ENCODE measurements at regions not wholly inside any gene's neighbourhood (a gene's known extent, or its start where the extent isn't known, plus 50 kb on each side); places are given as distances from the start of the nearest gene placed in this dataset.
A peak's percentile ranks its signal among the peaks of the same experiment; 100 is the strongest.

- peak; percentile 66 to 70 for DNase-seq (ENCODE audit: low read depth in 2 of 2)
Observed at GRCh38 chr10:15462253-15462897, 91.3 kb upstream of the FAM171A1 start.

GRCh38 chr10:15461353-15462108 is 90.4 kb upstream of the FAM171A1 start:
- peak; percentile 38 to 40 for DNase-seq (ENCODE audit: low read depth in 2 of 2)

DNA sequence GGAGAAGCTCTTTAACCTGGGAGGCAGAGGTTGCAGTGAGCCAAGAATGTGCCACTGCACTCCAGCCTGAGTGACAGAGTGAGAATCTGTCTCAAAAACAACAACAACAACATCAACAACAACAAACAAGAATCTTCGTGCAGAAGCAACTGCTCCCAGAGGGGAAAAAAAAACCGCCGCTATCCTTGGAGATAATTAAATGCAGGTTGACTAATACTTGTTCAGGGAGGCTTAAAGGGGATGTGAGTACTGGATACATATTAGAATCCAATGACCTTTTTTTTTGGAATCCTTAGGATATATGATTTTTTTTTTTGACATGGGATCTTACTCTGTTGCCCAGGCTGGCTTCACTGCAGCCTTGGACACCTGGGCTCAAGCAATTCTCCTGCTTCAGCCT is 89.6 kb upstream of the FAM171A1 start:
- no peak for DNase-seq (ENCODE audit: low read depth in 2 of 2)

GRCh38 chr10:15459218-15459617 is 88.1 kb upstream of the FAM171A1 start:
- DNase-seq (ENCODE audit: low read depth in 2 of 2) = no peak

- DNase-seq (ENCODE audit: low read depth in 2 of 2) = no peak
Observed at GRCh38 chr10:15457382-15457781, 86.3 kb upstream of the FAM171A1 start.

- DNase-seq (ENCODE audit: low read depth in 2 of 2) = no peak
Observed at GRCh38 chr10:15455456-15455855, 84.4 kb upstream of the FAM171A1 start.

GRCh38 chr10:15453926-15454325 is 82.8 kb upstream of the FAM171A1 start:
- DNase-seq (ENCODE audit: low read depth in 2 of 2) = no peak

- DNase-seq (ENCODE audit: low read depth in 2 of 2) = no peak
Observed at GRCh38 chr10:15453457-15453856, 82.4 kb upstream of the FAM171A1 start.

- no peak for DNase-seq (ENCODE audit: low read depth in 2 of 2)
Observed at GRCh38 chr10:15452545-15452944, 81.5 kb upstream of the FAM171A1 start.

DNA sequence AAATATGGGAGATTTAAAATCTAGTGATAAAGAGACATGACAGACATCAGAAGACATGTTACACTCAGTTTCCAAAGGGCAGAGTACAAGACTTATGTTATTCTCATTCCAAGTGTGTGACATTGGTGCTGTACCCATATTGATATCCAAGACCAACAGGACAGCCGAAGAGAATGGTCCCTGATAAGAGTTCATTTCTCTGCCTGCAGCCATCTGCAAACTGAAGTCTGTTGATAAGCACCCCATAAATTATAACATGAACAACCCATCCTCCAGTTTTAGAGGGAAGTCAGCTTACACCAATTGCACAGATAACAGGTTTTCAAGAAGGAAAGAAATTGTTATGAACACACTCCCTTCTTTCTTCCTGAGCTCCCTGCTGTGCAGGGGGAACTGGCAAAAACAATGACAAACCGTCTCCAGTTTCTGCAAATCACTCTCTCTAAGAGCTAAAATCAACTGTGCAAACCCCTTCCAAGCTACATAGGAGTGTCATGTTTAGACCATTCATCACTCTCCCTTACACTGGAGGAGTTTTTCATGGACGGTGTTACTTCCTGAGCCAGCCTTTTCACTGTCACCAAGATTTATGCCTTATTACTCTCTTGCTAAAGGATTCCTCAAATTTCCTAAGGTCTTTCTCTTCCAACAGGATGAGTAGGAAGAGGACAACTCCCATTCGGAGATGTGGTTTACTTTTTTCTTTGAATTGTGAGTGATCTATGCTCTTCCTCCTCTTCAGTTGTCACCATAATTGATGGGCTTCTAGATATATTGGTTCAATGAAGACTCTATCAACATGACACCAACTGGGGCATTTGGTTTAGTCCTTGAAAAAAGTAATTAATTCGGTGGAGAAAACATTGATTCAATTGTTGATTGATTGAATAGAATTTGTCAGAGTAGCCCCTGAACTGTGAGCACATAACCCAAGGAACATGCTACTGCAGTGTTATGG is 80.3 kb upstream of the FAM171A1 start:
- no peak for DNase-seq (ENCODE audit: low read depth in 2 of 2)

DNA sequence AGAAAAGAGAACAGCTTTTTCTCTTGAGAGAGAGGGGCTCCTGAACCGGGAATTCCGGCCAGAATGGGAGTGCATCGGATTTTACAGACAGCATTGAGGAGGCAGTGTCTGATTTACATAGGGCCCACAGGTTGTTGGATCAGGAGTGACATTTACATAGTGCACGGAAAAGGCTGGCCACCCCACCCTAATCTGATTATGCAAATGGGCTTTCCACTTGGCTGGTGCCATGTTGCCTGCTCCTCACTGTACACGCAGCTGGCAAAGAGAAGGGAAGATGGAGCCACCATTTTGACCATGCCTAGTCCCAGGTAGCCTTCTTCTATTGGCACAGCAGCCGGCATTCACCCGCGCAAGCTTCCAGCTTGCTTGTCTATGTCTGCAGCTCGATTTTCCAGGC is 77.5 kb upstream of the FAM171A1 start:
- no peak for DNase-seq (ENCODE audit: low read depth in 2 of 2)

DNA sequence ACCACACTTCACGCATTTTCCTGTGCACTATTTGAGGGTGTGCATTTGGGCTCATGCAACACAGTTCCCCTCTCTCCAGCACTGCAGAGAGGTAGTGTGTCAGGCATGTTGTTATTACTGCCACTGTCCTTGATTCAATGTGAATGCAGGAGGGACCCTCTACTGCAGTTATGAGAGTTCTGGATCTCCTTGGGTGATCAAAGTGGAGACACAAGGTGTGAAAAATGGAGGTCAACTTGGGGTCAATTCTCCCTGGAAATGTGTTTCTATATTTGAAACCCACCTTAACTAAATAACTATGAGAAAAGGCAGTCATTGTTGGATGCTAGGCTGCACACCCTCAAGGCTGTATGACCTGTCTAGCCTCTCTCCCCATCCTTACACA is 73.9 kb upstream of the FAM171A1 start:
- DNase-seq (ENCODE audit: low read depth in 2 of 2) = no peak

- DNase-seq (ENCODE audit: low read depth in 2 of 2) = no peak
Observed at GRCh38 chr10:15444105-15445005, 73.3 kb upstream of the FAM171A1 start.

DNA sequence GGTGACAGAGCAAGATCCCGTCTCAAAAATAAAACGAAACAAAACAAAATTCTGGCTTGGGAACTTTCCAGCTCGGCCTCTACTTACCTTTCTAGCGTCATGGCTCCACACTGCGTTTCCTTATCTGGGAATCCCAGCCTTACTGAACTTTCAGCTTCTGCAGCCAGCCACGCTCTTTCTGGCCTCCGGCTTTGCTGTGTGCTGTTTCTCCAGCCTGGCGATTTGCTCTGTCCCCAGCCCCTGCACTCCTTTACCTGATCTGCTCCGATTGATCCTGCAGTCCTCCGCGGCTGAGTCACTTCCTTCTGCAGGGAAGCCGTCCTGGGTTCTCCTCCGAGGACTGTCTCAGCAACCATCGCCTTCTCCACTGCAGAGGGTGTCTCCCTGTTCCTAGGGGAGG is 71.0 kb upstream of the FAM171A1 start:
- no peak for DNase-seq (ENCODE audit: low read depth in 2 of 2)

DNA sequence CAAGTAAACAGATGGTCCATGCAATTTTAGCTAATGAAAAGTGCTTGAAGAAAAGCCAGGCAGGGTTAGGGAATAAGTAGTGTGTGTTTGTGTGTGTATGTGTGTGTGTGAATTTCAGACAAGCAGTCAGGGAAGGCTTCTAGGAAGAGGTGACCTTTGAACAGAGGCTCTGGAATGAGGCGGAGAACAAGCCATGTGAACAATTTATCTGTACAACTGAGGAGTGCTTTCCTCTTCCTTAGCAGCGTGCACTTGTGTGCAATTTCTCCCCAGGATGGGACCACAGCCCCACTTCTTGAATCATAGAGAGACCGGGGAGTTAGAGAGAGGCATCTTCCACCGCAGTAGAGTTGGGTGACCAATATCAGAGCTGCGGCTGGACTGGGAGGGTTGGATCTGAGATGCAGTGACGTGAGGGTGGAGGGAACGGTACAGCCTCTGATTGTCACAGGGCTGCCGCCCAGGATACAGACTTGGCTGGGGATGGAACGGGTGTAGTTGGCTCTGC is 69.2 kb upstream of the FAM171A1 start:
- no peak for DNase-seq (ENCODE audit: low read depth in 2 of 2)

DNA sequence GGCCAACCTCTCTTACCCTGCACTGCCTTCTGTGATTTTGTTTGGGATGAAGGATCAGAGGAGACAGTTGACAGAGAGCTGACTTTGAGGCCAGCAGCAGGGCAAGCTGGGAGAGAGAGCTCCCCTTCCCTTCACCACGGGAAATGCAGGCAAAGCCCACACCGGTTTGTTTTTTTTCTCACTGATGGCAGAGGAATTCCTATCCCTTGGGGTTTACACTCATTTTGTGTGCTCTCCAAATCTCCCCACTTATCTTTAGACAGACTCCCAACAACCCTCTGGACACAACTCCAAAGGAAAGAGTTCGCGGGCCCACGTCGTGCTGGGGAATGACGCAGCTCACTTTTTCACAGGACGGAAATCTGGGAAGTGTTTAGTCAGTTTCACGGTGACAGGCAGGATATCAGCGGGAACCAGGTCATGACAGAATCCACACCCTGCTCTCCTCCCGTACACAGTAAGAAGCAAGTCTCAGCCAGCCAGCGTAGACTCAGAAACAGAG is 68.3 kb upstream of the FAM171A1 start:
- no peak for DNase-seq (ENCODE audit: low read depth in 2 of 2)

DNA sequence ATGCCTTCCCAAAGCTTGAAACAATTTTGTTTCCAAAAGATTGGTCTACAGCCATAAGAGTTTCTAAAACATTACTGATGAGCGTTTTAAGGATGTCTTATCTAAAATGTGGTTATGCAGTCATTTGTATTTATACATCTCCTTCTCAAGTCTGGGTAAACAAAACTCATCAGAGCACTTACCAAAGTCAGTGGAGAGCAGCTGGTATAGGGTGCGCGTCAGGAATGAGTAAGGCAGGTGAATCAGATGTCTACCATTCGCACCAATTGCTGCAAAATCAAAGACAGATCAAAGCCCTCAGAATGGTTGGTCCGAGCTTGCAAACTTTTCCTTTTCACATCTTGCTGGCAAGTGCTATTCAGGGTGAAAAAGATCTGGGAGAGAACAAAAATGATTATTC is 65.6 kb upstream of the FAM171A1 start:
- DNase-seq (ENCODE audit: low read depth in 2 of 2) = no peak

- peak in 1 of 2 experiments; percentile 27 for DNase-seq (ENCODE audit: low read depth in 2 of 2)
Observed at GRCh38 chr10:15433850-15434537, 62.9 kb upstream of the FAM171A1 start.

GRCh38 chr10:15432266-15432665 is 61.2 kb upstream of the FAM171A1 start:
- DNase-seq (ENCODE audit: low read depth in 2 of 2) = no peak
